CD8-positive, alpha-beta memory T cell (primary cell): ENCODE measurements at regions not wholly inside any gene's neighbourhood (a gene's known extent, or its start where the extent isn't known, plus 50 kb on each side); places are given as distances from the start of the nearest gene placed in this dataset.

Source experiments
- CTCF ChIA-PET: fragments of 350-600 bp; sonication (Branson Sonifier 250); formaldehyde crosslinking; loops from one replicate; lab custom pipeline; 2021; ENCODE audit warnings: antibody characterized with exemption; lab: Charles Lee
- POLR2A ChIA-PET: fragments of 350-600 bp; sonication (Branson Sonifier 250); formaldehyde crosslinking; loops from one replicate; lab custom pipeline; 2021; ENCODE audit warnings: antibody characterized with exemption; lab: Charles Lee
- DNase-seq, 5 donors: peaks; one replicate each; pipeline versions ENCODE4 v3.0.0 to v3.0.0-alpha.2; 2020 to 2022; ENCODE audit warnings: mixed read lengths in 1 of 5
- H3K27ac ChIP-seq: one replicate; pipeline ENCODE4 v1.7.0; 2013; ENCODE audit warnings: low read depth, mild to moderate bottlenecking, low read length, moderate library complexity
- H3K27me3 ChIP-seq: 2 replicates; pipeline ENCODE4 v1.7.0; 2013; ENCODE audit warnings: low read length, mild to moderate bottlenecking; ENCODE audit not compliant: insufficient read depth, poor library complexity, severe bottlenecking
- H3K36me3 ChIP-seq: 2 replicates; pipeline ENCODE4 v1.7.0; 2013; ENCODE audit warnings: mild to moderate bottlenecking, low read length, moderate library complexity; ENCODE audit not compliant: insufficient read depth
- H3K4me1 ChIP-seq: 2 replicates; pipeline ENCODE4 v1.7.0; 2013; ENCODE audit warnings: mild to moderate bottlenecking, low read length, moderate library complexity; ENCODE audit not compliant: insufficient read depth
- H3K4me3 ChIP-seq: 2 replicates; pipeline ENCODE4 v1.7.0; 2013; ENCODE audit warnings: mild to moderate bottlenecking, low read length
- H3K9me3 ChIP-seq: 2 replicates; pipeline ENCODE4 v1.7.0; 2013; ENCODE audit warnings: mild to moderate bottlenecking, low read length
- H3K27ac Mint-ChIP-seq, 8 donors: one replicate each; pipeline ENCODE4 v1.8.0; 2020 to 2021; ENCODE audit warnings: mixed read lengths in 8 of 8, mild to moderate bottlenecking in 6 of 8, inconsistent platforms in 3 of 8, moderate library complexity in 3 of 8
- H3K27me3 Mint-ChIP-seq, 2 donors: one replicate each; pipeline ENCODE4 v1.8.0; 2020 to 2021; ENCODE audit warnings: mixed read lengths in 2 of 2, mild to moderate bottlenecking in 1 of 2, moderate library complexity in 1 of 2
- H3K36me3 Mint-ChIP-seq, 3 donors: one replicate each; pipeline ENCODE4 v1.8.0; 2020 to 2021; ENCODE audit warnings: mixed read lengths in 3 of 3, inconsistent platforms in 1 of 3, mild to moderate bottlenecking in 1 of 3
- H3K4me1 Mint-ChIP-seq, 3 donors: one replicate each; pipeline ENCODE4 v1.8.0; 2020 to 2021; ENCODE audit warnings: mixed read lengths in 3 of 3, inconsistent platforms in 1 of 3, mild to moderate bottlenecking in 1 of 3
- H3K4me3 Mint-ChIP-seq, 7 donors: one replicate each; pipeline ENCODE4 v1.8.0; 2020 to 2021; ENCODE audit warnings: mixed read lengths in 7 of 7, mild to moderate bottlenecking in 6 of 7, moderate library complexity in 4 of 7, inconsistent platforms in 2 of 7
- H3K9me3 Mint-ChIP-seq, 5 donors: one replicate each; pipeline ENCODE4 v1.8.0; 2020 to 2022; ENCODE audit warnings: mixed read lengths in 5 of 5, mild to moderate bottlenecking in 3 of 5, moderate library complexity in 2 of 5, inconsistent platforms in 1 of 5

- ChIA-PET POLR2A (no interaction called here), CTCF (no interaction called here)
- peaks cover 4% of the 10 kb centered on the region for H3K4me1 ChIP-seq
- no peak overlapping the region for H3K4me3 ChIP-seq
- no peaks in the 10 kb centered on the region for H3K36me3 ChIP-seq
- H3K36me3 Mint-ChIP-seq: peaks cover 0 to 4% (median 0%) of the 10 kb centered on the region in 3 donors
- no peak overlapping the region for H3K27ac Mint-ChIP-seq
- no peak for DNase-seq
- H3K27ac ChIP-seq: no peak overlapping the region
- H3K27me3 ChIP-seq: peaks cover 18% of the 10 kb centered on the region
- H3K4me3 Mint-ChIP-seq: no peak overlapping the region
- peaks cover 9 to 11% (median 10%) of the 10 kb centered on the region in 3 donors for H3K4me1 Mint-ChIP-seq
- peaks cover 47 to 67% of the 10 kb centered on the region in 2 donors for H3K27me3 Mint-ChIP-seq
- no peaks in the 10 kb centered on the region for H3K9me3 ChIP-seq
- H3K9me3 Mint-ChIP-seq: peaks cover 0 to 4% (median 0%) of the 10 kb centered on the region in 5 donors
These were observed 50.7 kb upstream of the ACOT11 start for GRCh38 chr1:54497338-54497737.

- peaks cover 38 to 58% of the 10 kb centered on the region in 2 donors for H3K27me3 Mint-ChIP-seq
These were observed 52.1 kb upstream of the ACOT11 start for GRCh38 chr1:54495954-54496353.

GRCh38 chr1:54493608-54494007 is 54.4 kb upstream of the ACOT11 start:
- no peaks in the 10 kb centered on the region for H3K9me3 ChIP-seq
- H3K4me1 ChIP-seq: peaks cover 8% of the 10 kb centered on the region
- no peaks in the 10 kb centered on the region for H3K36me3 ChIP-seq
- peaks cover 7% of the 10 kb centered on the region for H3K27me3 ChIP-seq
- no peak for DNase-seq
- peaks cover 26 to 46% of the 10 kb centered on the region in 2 donors for H3K27me3 Mint-ChIP-seq
- peaks cover 5 to 8% (median 6%) of the 10 kb centered on the region in 3 donors for H3K4me1 Mint-ChIP-seq
- peaks cover 0 to 4% (median 0%) of the 10 kb centered on the region in 5 donors for H3K9me3 Mint-ChIP-seq
- peak overlapping the region in 1 of 8 donors; percentile 9 for H3K27ac Mint-ChIP-seq
- no peak overlapping the region for H3K27ac ChIP-seq
- ChIA-PET POLR2A (no interaction called here), CTCF (no interaction called here)
- H3K4me3 Mint-ChIP-seq: no peak overlapping the region
- no peak overlapping the region for H3K4me3 ChIP-seq
- peaks cover 0 to 4% (median 2%) of the 10 kb centered on the region in 3 donors for H3K36me3 Mint-ChIP-seq

More at GRCh38 chr1:54495954-54496353, 52.1 kb upstream of the ACOT11 start:
- Mint-ChIP-seq H3K36me3 (peaks cover 0 to 4% (median 0%) of the 10 kb centered on the region in 3 donors), H3K27ac (no peak overlapping the region), H3K4me1 (peaks cover 9 to 11% (median 10%) of the 10 kb centered on the region in 3 donors), H3K9me3 (peaks cover 0 to 4% (median 0%) of the 10 kb centered on the region in 5 donors), H3K4me3 (no peak overlapping the region)
- Histone ChIP-seq H3K9me3 (no peaks in the 10 kb centered on the region), H3K27ac (no peak overlapping the region), H3K4me1 (peaks cover 4% of the 10 kb centered on the region), H3K36me3 (no peaks in the 10 kb centered on the region), H3K4me3 (no peak overlapping the region), H3K27me3 (peaks cover 18% of the 10 kb centered on the region)
- DNase-seq: no peak
- ChIA-PET POLR2A (no interaction called here), CTCF (no interaction called here)

- DNase-seq: no peak
These were observed 57.4 kb upstream of the ACOT11 start for GRCh38 chr1:54490361-54491248.

GRCh38 chr1:54489627-54490250 is 58.3 kb upstream of the ACOT11 start:
- Mint-ChIP-seq H3K4me1 (peaks cover 34 to 40% (median 38%) of the 10 kb centered on the region in 3 donors), H3K27me3 (peaks cover 5 to 12% of the 10 kb centered on the region in 2 donors), H3K4me3 (peak overlapping the region; percentile 85 to 93 (median 86)), H3K9me3 (no peaks in the 10 kb centered on the region), H3K27ac (peak overlapping the region in 7 of 8 donors; percentile 2 to 95 (median 86)), H3K36me3 (peaks cover 0 to 2% (median 0%) of the 10 kb centered on the region in 3 donors)
- CTCF ChIA-PET: interaction anchor here (0.6 to 4.4 kb wide), 59 partner anchors 10 to 440 kb away, joined by 3 to 71 read pairs (median 5); partner anchors contain the start of genes CYB5RL, MRPL37, SSBP3 and TCEANC2
- H3K36me3 ChIP-seq: no peaks in the 10 kb centered on the region
- POLR2A ChIA-PET: interaction anchor here (0.5 to 4.6 kb wide), 8 partner anchors 83 to 437 kb away, joined by 3 to 63 read pairs (median 4); partner anchors contain the start of genes SSBP3 and TMEM59
- peaks cover 35% of the 10 kb centered on the region for H3K4me1 ChIP-seq
- H3K4me3 ChIP-seq: peak overlapping the region; percentile 83
- peak overlapping the region; percentile 75 for H3K27ac ChIP-seq
- H3K27me3 ChIP-seq: no peaks in the 10 kb centered on the region
- no peaks in the 10 kb centered on the region for H3K9me3 ChIP-seq
- no peak for DNase-seq

More at GRCh38 chr1:54490361-54491248, 57.4 kb upstream of the ACOT11 start:
- peaks cover 0 to 2% (median 0%) of the 10 kb centered on the region in 3 donors for H3K36me3 Mint-ChIP-seq
- peak overlapping the region in 1 of 8 donors; percentile 22 for H3K27ac Mint-ChIP-seq
- no peaks in the 10 kb centered on the region for H3K27me3 ChIP-seq
- H3K27me3 Mint-ChIP-seq: peaks cover 10 to 18% of the 10 kb centered on the region in 2 donors
- H3K9me3 ChIP-seq: no peaks in the 10 kb centered on the region
- H3K27ac ChIP-seq: no peak overlapping the region
- H3K4me1 Mint-ChIP-seq: peaks cover 27 to 32% (median 30%) of the 10 kb centered on the region in 3 donors
- peak overlapping the region in 2 of 7 donors; percentile 81 to 86 for H3K4me3 Mint-ChIP-seq
- H3K9me3 Mint-ChIP-seq: no peaks in the 10 kb centered on the region
- no peak overlapping the region for H3K4me3 ChIP-seq
- H3K36me3 ChIP-seq: no peaks in the 10 kb centered on the region
- ChIA-PET CTCF (interaction anchor here (0.9 to 2.8 kb wide), 21 partner anchors 9 to 437 kb away, joined by 3 to 71 read pairs (median 6); partner anchors contain the start of genes SSBP3, TCEANC2, TMEM59 and TTC22), POLR2A (no interaction called here)
- H3K4me1 ChIP-seq: peaks cover 30% of the 10 kb centered on the region

GRCh38 chr1:54488779-54489626 is 59.0 kb upstream of the ACOT11 start:
- peak overlapping the region; percentile 85 to 93 (median 86) for H3K4me3 Mint-ChIP-seq
- peaks cover 35% of the 10 kb centered on the region for H3K4me1 ChIP-seq
- peaks cover 41 to 47% (median 45%) of the 10 kb centered on the region in 3 donors for H3K4me1 Mint-ChIP-seq

More at GRCh38 chr1:54488779-54489626, 59.0 kb upstream of the ACOT11 start:
- Histone ChIP-seq H3K36me3 (no peaks in the 10 kb centered on the region), H3K9me3 (no peaks in the 10 kb centered on the region), H3K27ac (peak overlapping the region; percentile 75), H3K27me3 (no peaks in the 10 kb centered on the region), H3K4me3 (peak overlapping the region; percentile 83)
- Mint-ChIP-seq H3K36me3 (peaks cover 0 to 2% (median 0%) of the 10 kb centered on the region in 3 donors), H3K27me3 (peaks cover 5 to 8% of the 10 kb centered on the region in 2 donors), H3K9me3 (peaks cover 0 to under 1% (median 0%) of the 10 kb centered on the region in 5 donors), H3K27ac (peak overlapping the region; percentile 75 to 97 (median 84))
- ChIA-PET POLR2A (interaction anchor here (0.6 to 4.6 kb wide), 11 partner anchors 8 to 436 kb away, joined by 3 to 63 read pairs (median 4); partner anchors contain the start of genes SSBP3 and TMEM59), CTCF (interaction anchor here (0.6 to 4.4 kb wide), 66 partner anchors 11 to 842 kb away, joined by 3 to 71 read pairs (median 4); partner anchors contain the start of genes CYB5RL, MRPL37, SSBP3 and TCEANC2)
- peak; percentile 56 to 78 (median 67) for DNase-seq
